Vagina (tissue), 2 donors: ENCODE measurements at regions not wholly inside any gene's neighbourhood (a gene's known extent, or its start where the extent isn't known, plus 50 kb on each side); places are given as distances from the start of the nearest gene placed in this dataset.

Source experiments
- CTCF ChIP-seq, 3 experiments: fragments of 450-650 bp in 2 of 3; fragments of 200-600 bp in 1 of 3; sonication (generic) in 1 of 3; IDR thresholded peaks; one replicate each; pipeline ENCODE4 v1.5.1; 2017 to 2019; ENCODE audit warnings: antibody characterized with exemption in 3 of 3, mild to moderate bottlenecking in 2 of 3, moderate library complexity in 2 of 3
- POLR2A ChIP-seq, 2 donors: fragments of 450-650 bp; IDR thresholded peaks; one replicate each; pipeline ENCODE4 v1.6.1; 2017; ENCODE audit warnings: antibody characterized with exemption in 2 of 2, mild to moderate bottlenecking in 2 of 2, moderate library complexity in 2 of 2

- no peak for TF ChIP-seq CTCF (IDR thresholded peaks at IDR 0.05)
- TF ChIP-seq POLR2A (IDR thresholded peaks at IDR 0.05): no peak
These were observed 172.0 kb upstream of the SERPINE2 start for GRCh38 chr2:224211181-224211480.
